Glutamatergic neuron (in vitro differentiated cells): ENCODE measurements at regions not wholly inside any gene's neighbourhood (a gene's known extent, or its start where the extent isn't known, plus 50 kb on each side); places are given as distances from the start of the nearest gene placed in this dataset.

Experiments used
- DNase-seq: peaks from one replicate; pipeline ENCODE4 v3.0.0; 2022
- H3K27ac Mint-ChIP-seq: one replicate; pipeline ENCODE4 v1.8.0; 2020; ENCODE audit warnings: mild to moderate bottlenecking, mixed read lengths, inconsistent platforms; ENCODE audit not compliant: unreplicated experiment
- H3K27me3 Mint-ChIP-seq: one replicate; pipeline ENCODE4 v1.8.0; 2020; ENCODE audit warnings: mild to moderate bottlenecking, moderate library complexity, mixed read lengths, inconsistent platforms; ENCODE audit not compliant: unreplicated experiment
- H3K36me3 Mint-ChIP-seq: one replicate; pipeline ENCODE4 v1.8.0; 2020; ENCODE audit warnings: mild to moderate bottlenecking, mixed read lengths, inconsistent platforms; ENCODE audit not compliant: unreplicated experiment
- H3K4me1 Mint-ChIP-seq: one replicate; pipeline ENCODE4 v1.8.0; 2020; ENCODE audit warnings: mild to moderate bottlenecking, low read depth, mixed read lengths, inconsistent platforms; ENCODE audit not compliant: unreplicated experiment
- H3K4me3 Mint-ChIP-seq: one replicate; pipeline ENCODE4 v1.8.0; 2020; ENCODE audit warnings: mild to moderate bottlenecking, mixed read lengths, inconsistent platforms; ENCODE audit not compliant: unreplicated experiment
- H3K9me3 Mint-ChIP-seq: one replicate; pipeline ENCODE4 v1.8.0; 2020; ENCODE audit warnings: mild to moderate bottlenecking, moderate library complexity, mixed read lengths, inconsistent platforms; ENCODE audit not compliant: unreplicated experiment
- CTCF ChIP-seq: fragments of 200-600 bp; sonication (generic); IDR thresholded peaks from one replicate; pipeline ENCODE4 v1.5.0; 2021; ENCODE audit not compliant: partially characterized antibody, unreplicated experiment

DNA sequence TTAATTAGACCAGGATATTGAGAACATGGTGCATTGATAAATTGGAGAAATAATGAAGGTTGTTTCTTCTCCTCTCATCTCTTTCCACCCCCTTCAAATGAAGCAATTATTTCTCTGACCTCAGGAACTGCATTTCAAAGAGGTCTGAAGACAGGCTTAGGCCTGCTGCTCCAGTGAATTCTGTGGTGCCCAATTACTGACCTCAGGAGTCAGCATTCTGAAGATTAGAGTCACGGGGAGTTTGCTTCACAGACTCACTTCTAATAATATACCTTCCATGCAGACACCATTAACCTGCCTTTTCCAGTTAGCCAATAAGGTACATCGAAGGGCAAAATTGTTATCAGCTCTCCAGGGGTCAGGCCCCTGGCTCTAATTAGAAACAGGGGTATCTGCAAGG lies 270.9 kb downstream of the GAS1 start:
- Mint-ChIP-seq H3K9me3 (no peaks in the 10 kb centered on the region), H3K36me3 (peaks cover 5% of the 10 kb centered on the region), H3K27ac (no peak overlapping the region), H3K4me3 (no peak overlapping the region), H3K4me1 (no peaks in the 10 kb centered on the region), H3K27me3 (no peaks in the 10 kb centered on the region)
- TF ChIP-seq CTCF, result no peak
- no peak for DNase-seq

- no peak for DNase-seq
- Mint-ChIP-seq H3K36me3 (peaks cover 5% of the 10 kb centered on the region), H3K27me3 (no peaks in the 10 kb centered on the region), H3K27ac (no peak overlapping the region), H3K4me3 (no peak overlapping the region), H3K9me3 (no peaks in the 10 kb centered on the region), H3K4me1 (no peaks in the 10 kb centered on the region)
- TF ChIP-seq CTCF, result no peak
These were observed 271.5 kb downstream of the GAS1 start for GRCh38 chr9:86675805-86676204.

GRCh38 chr9:86674487-86674886 lies 272.8 kb downstream of the GAS1 start:
- H3K27me3 Mint-ChIP-seq, result peaks cover 2% of the 10 kb centered on the region
- H3K4me3 Mint-ChIP-seq, result no peak overlapping the region
- no peak overlapping the region for H3K27ac Mint-ChIP-seq
- peaks cover 1% of the 10 kb centered on the region for H3K9me3 Mint-ChIP-seq
- H3K36me3 Mint-ChIP-seq, result peaks cover 5% of the 10 kb centered on the region
- TF ChIP-seq CTCF, result no peak
- no peaks in the 10 kb centered on the region for H3K4me1 Mint-ChIP-seq
- DNase-seq, result no peak

- Mint-ChIP-seq H3K4me3 (no peak overlapping the region), H3K27me3 (peaks cover 2% of the 10 kb centered on the region), H3K9me3 (peaks cover 1% of the 10 kb centered on the region), H3K36me3 (no peaks in the 10 kb centered on the region), H3K4me1 (no peaks in the 10 kb centered on the region), H3K27ac (no peak overlapping the region)
- TF ChIP-seq CTCF, result no peak
- DNase-seq, result no peak
These were observed 274.3 kb downstream of the GAS1 start for GRCh38 chr9:86672966-86673365.

DNA sequence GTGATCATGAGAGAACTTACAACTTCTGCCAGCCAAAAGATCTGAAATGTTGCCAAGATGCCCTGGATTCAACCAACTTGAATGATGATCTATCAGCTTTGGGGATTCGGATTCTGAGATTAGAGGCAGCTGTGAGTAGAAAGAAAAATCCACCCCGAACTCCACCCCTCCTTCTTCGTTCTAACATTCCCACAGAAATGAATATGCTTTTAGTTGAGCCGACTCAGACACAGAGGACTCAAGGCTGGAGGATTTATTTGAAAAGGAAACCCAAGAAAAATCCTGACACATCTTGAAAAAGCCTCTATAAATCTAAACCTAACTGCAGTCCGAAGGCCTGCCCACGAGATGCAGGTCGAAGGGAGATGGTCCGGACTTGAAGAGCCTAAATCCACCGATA lies 275.0 kb downstream of the GAS1 start:
- Mint-ChIP-seq H3K27ac (no peak overlapping the region), H3K27me3 (peaks cover 2% of the 10 kb centered on the region), H3K9me3 (peaks cover 1% of the 10 kb centered on the region), H3K4me1 (no peaks in the 10 kb centered on the region), H3K36me3 (no peaks in the 10 kb centered on the region), H3K4me3 (no peak overlapping the region)
- DNase-seq, result no peak
- no peak for TF ChIP-seq CTCF
